ENCODE measurements at regions not wholly inside any gene's neighbourhood (a gene's known extent, or its start where the extent isn't known, plus 50 kb on each side); places are given as distances from the start of the nearest gene placed in this dataset.
"Not testable (repeated sequence)": the region's sequence is repeated elsewhere in the genome, so short reads cannot be mapped to it uniquely, and the experiment has no call there.

GRCh38 chr5:51242456-51242855 is 140.8 kb upstream of the ISL1 start:
- intact Hi-C loops (cut with DNase I) = no loop called here
- DNase-seq (ENCODE audit: low spot score) = no peak
- H3K4me3 ChIP-seq = no peak overlapping the region
- no peak for TF ChIP-seq POLR2AphosphoS5 (IDR thresholded peaks at IDR 0.05)
- WGBS = 6% methylated on average over 1 of the region's 1 CpG
- no peaks in the 10 kb centered on the region for H3K27me3 ChIP-seq (replicated peaks; ENCODE audit: insufficient read depth)
- no peaks in the 10 kb centered on the region for H3K36me3 ChIP-seq
- no peaks in the 10 kb centered on the region for H3K4me1 ChIP-seq (replicated peaks)
- H3K9me3 ChIP-seq = no peaks in the 10 kb centered on the region
- no peak overlapping the region for H3K27ac ChIP-seq

GRCh38 chr5:51250957-51251356 is 132.3 kb upstream of the ISL1 start:
- 90% methylated on average over 10 of the region's 10 CpGs for WGBS
- H3K36me3 ChIP-seq; H3K27ac ChIP-seq; H3K9me3 ChIP-seq; H3K4me3 ChIP-seq; H3K27me3 ChIP-seq (replicated peaks; ENCODE audit: insufficient read depth); H3K4me1 ChIP-seq (replicated peaks); DNase-seq (ENCODE audit: low spot score); intact Hi-C loops (cut with DNase I): not testable (repeated sequence)

- H3K27me3 ChIP-seq (replicated peaks; ENCODE audit: insufficient read depth) = no peaks in the 10 kb centered on the region
- H3K4me3 ChIP-seq = no peak overlapping the region
- intact Hi-C loops (cut with DNase I) = no loop called here
- no peak for DNase-seq (ENCODE audit: low spot score)
- H3K36me3 ChIP-seq = no peaks in the 10 kb centered on the region
- H3K4me1 ChIP-seq (replicated peaks) = no peaks in the 10 kb centered on the region
- TF ChIP-seq CTCF (IDR thresholded peaks at IDR 0.05) (no peak), POLR2A (IDR thresholded peaks at IDR 0.05) (no peak), POLR2AphosphoS5 (IDR thresholded peaks at IDR 0.05) (no peak)
- no peaks in the 10 kb centered on the region for H3K9me3 ChIP-seq
- WGBS = 89% methylated on average over 6 of the region's 6 CpGs
- no peak overlapping the region for H3K27ac ChIP-seq
These were observed 112.0 kb upstream of the ISL1 start for GRCh38 chr5:51271261-51271660.

GRCh38 chr5:51273021-51273420 is 110.2 kb upstream of the ISL1 start:
- Histone ChIP-seq H3K27ac (no peak overlapping the region), H3K27me3 (replicated peaks; ENCODE audit: insufficient read depth) (no peaks in the 10 kb centered on the region), H3K4me3 (no peak overlapping the region), H3K36me3 (no peaks in the 10 kb centered on the region), H3K4me1 (replicated peaks) (no peaks in the 10 kb centered on the region), H3K9me3 (no peaks in the 10 kb centered on the region)
- TF ChIP-seq POLR2AphosphoS5 (IDR thresholded peaks at IDR 0.05) = no peak
- TF ChIP-seq POLR2A (IDR thresholded peaks at IDR 0.05) = no peak
- 39% methylated on average over 3 of the region's 3 CpGs for WGBS
- intact Hi-C loops (cut with DNase I) = no loop called here
- no peak for DNase-seq (ENCODE audit: low spot score)

- intact Hi-C loops (cut with DNase I) = no loop called here
- Histone ChIP-seq H3K36me3 (no peaks in the 10 kb centered on the region), H3K27me3 (replicated peaks; ENCODE audit: insufficient read depth) (no peaks in the 10 kb centered on the region), H3K9me3 (no peaks in the 10 kb centered on the region), H3K4me1 (replicated peaks) (no peaks in the 10 kb centered on the region), H3K4me3 (no peak overlapping the region), H3K27ac (no peak overlapping the region)
- 53% methylated on average over 1 of the region's 1 CpG for WGBS
- TF ChIP-seq CTCF (IDR thresholded peaks at IDR 0.05) (no peak), POLR2A (IDR thresholded peaks at IDR 0.05) (no peak), POLR2AphosphoS5 (IDR thresholded peaks at IDR 0.05) (no peak)
- DNase-seq (ENCODE audit: low spot score) = no peak
These were observed 109.4 kb upstream of the ISL1 start for GRCh38 chr5:51273871-51274270.

GRCh38 chr5:51275428-51275827 is 107.8 kb upstream of the ISL1 start:
- no peaks in the 10 kb centered on the region for H3K9me3 ChIP-seq
- TF ChIP-seq CTCF (IDR thresholded peaks at IDR 0.05) (no peak), POLR2A (IDR thresholded peaks at IDR 0.05) (no peak), POLR2AphosphoS5 (IDR thresholded peaks at IDR 0.05) (no peak)
- H3K4me3 ChIP-seq = no peak overlapping the region
- no peak for DNase-seq (ENCODE audit: low spot score)
- H3K27me3 ChIP-seq (replicated peaks; ENCODE audit: insufficient read depth) = no peaks in the 10 kb centered on the region
- intact Hi-C loops (cut with DNase I) = no loop called here
- H3K36me3 ChIP-seq = no peaks in the 10 kb centered on the region
- 96% methylated on average over 9 of the region's 9 CpGs for WGBS
- no peak overlapping the region for H3K27ac ChIP-seq
- H3K4me1 ChIP-seq (replicated peaks) = no peaks in the 10 kb centered on the region
